HG03280 (cell line): ENCODE measurements at regions not wholly inside any gene's neighbourhood (a gene's known extent, or its start where the extent isn't known, plus 50 kb on each side); places are given as distances from the start of the nearest gene placed in this dataset.
"Not testable (repeated sequence)": the region's sequence is repeated elsewhere in the genome, so short reads cannot be mapped to it uniquely, and the experiment has no call there.

Experiments used
- ATAC-seq: cut with Tn5 transposase; IDR thresholded peaks from one replicate; pipeline ENCODE4 v1.9.1; 2021; ENCODE audit warnings: mild to moderate bottlenecking, moderate library complexity; ENCODE audit not compliant: unreplicated experiment

GRCh38 chr10:62935022-62935421 is 118.9 kb upstream of the EGR2 start:
- ATAC-seq: no peak

- ATAC-seq: no peak
Measured at GRCh38 chr10:62934258-62934657, 118.1 kb upstream of the EGR2 start.

DNA sequence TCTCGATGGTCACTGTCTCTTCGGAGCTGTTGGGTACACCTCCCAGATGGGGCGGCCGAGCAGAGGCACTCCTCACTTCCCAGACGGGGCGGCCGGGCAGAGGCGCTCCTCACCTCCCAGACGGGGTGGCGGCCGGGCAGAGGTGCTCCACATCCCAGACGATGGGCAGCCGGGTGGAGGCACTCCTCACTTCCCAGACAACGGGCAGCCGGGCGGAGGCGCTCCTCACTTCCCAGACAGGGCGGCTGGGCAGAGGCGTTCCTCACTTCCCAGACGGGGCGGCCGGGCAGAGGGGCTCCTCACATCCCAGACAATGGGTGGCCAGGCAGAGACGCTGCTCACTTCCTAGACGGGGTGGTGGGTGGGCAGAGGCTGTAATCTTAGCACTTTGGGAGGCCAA is 112.6 kb upstream of the EGR2 start:
- not testable (repeated sequence) for ATAC-seq

DNA sequence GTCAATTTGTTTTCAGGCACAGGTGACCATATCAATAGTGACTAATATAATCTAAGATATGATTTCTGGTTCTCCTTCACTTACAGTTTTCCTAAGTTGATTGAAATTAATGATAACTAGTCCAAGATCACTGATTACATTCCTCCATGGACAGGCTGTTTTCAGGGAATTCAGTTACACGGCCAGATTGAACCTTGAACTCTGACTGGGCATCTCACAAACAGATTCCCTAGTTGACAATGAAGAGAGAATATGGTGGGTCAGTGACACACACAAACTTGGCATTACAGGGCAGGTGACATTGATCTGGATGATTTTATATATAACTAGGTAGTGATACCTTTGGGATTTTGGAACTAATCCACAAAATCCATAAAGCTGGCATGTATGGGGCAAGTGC is 110.2 kb upstream of the EGR2 start:
- no peak for ATAC-seq

DNA sequence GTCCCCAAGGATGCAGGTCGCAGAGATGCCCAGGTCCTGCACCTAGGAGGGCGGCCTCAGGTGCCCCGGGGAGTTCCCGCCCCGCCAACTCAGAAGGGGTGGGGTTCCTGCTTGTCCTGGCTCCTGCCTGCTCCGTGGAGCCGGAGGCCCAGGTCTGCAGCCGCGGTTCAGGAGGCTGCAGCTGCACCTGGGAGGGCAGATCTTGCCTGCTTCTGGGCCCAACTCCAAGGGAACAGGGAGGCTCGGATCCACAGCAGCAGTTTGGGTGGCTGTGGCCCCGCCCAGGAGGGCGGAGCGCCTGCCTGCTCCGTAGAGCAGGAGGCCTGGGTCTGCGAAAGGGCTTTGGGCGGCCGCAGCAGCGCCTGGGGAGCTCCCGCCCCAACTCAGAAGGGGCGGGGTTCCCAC is 108.2 kb upstream of the EGR2 start:
- peak; percentile 95 for ATAC-seq

GRCh38 chr10:62919776-62920175 is 103.6 kb upstream of the EGR2 start:
- ATAC-seq: no peak

DNA sequence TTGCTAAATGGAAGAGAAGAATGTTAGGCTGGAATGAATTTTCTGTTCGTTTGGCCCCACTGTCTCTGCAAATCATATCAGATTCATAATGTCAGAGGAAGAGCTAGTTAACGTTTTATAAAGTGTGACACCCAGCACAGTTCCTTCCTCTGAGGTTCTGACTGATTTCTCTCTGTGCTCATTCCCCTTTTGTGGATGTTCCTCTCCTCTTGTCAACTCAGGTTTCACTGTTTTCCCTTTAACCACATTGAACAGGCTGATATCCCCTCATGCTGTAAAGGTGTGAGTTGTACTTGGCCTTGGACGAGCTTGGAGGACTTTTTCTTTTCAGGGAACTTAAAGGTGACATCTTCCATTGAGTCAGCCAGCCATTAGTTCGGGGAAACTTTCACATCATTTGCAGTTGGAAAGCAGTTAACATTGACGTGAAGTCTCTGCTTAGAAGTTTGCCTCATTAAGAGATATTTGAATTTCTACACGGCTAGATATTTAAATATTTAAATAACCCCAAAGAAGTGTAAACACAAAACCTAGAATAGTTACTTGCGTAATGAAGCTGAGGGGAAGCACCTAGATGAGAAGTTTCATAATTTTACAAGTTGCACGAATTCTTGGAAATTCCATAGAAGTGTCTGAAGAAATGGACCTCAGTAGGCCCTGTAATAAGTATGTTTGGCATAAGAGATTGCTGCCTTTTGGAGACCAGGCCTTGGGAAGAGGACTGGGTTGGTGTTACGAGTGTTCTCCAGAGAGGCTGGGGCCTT is 101.5 kb upstream of the EGR2 start:
- ATAC-seq: no peak

DNA sequence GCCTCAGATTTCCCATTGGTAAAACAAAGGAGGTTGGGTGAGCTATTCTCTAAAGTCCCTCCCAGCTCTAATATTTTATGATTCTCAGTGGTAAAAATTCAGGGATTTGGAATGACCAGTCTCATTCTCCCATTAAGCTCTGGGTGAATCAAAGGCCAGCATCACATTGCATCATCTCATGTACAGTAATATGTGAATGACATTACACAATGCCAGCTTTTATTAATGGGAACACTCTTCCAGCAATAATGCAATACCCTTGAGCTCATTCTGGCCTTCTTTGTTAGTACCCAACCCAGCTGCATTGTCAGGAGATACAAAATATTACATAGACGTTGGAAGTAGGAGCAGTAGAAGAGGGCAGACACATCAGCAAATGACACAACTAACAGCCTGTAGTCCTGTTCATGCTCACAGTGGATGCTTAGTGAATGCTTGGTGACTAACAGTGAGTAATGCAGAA is 100.0 kb upstream of the EGR2 start:
- ATAC-seq: no peak

DNA sequence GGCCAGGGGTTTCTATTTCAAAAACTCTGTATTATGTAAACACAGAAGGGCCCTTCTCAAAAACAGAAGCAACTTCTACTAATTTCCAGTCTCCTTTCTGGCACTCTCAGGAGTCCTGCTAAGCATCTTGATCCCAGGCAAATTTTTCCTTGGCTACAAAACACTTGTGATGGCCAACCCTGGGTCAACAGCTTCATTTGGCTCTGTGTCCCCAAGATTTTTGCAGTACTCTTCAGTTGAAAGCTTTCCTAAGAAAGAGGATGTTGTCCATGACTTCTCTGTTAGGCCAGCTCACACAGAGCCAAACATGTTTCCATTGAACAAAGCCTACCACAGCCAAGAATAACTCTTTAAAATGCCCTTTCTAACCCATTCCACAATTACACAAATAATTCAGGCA is 99.0 kb upstream of the EGR2 start:
- no peak for ATAC-seq

GRCh38 chr10:62912086-62912485 is 95.9 kb upstream of the EGR2 start:
- ATAC-seq: no peak

GRCh38 chr10:62911210-62911963 is 95.2 kb upstream of the EGR2 start:
- no peak for ATAC-seq

- ATAC-seq: peak; percentile 48
Measured at GRCh38 chr10:62907470-62908212, 91.5 kb upstream of the EGR2 start.

DNA sequence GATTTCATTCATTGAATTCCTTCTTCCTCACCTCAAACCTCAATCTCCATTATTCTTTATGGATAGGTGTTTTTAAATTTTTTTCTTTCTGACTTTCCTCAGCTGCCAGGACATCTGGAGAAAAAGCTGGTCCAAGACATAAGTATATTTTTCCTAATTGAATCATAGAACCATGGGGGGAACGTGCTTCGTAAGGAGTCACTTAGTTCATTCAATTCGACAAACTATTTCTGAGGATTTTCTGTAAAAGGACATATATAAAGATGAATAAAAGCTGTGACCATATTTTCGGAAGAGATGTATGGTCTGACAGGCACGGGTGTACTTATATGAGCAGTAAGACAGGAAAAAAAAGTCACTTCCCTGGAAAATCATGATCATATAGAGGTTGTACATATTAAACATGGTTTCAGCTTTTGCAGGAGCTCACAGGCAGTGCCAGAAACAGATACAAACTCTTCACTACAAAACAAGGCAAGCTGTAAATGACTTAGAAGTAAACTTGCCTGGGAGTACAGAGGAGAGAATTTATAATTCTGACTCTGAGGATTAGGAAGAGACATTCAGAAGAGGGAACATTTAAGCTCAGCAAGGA is 88.2 kb upstream of the EGR2 start:
- no peak for ATAC-seq

GRCh38 chr10:62903828-62904227 is 87.7 kb upstream of the EGR2 start:
- ATAC-seq: no peak

DNA sequence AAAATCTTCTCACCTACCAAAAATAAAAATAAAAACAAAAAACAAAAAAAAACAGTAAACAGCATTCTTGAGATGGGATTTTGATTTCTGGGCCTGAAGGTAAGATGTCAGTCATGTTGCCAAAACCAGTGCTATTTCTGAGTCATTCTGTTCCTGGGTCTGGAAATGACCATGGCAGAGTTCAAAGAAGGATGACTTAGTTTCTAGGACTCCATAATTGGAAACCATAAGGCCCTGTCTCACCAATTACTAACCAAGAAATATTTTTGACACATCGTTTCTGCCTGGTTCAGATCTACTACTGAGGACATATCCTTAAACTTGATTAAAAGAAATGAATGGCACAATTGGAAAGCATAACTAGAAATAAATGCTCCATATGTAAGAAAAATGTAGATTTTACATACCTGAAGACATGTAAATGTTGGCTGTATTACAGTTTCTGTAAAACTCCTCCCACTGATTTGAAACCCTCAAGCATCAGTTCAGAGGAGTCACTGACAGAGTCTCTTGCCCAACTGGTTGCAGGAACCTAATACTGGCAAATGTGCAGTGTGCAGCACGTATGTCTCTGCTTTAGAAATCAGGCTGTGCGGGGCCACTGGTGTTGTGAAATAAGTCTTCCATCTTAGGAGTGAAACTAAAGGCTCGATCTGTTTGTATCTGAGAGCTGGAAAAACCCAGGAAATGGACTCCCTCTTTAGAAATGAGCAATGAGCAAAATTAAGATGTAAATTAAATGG is 84.8 kb upstream of the EGR2 start:
- no peak for ATAC-seq

GRCh38 chr10:62899311-62899710 is 83.1 kb upstream of the EGR2 start:
- no peak for ATAC-seq

DNA sequence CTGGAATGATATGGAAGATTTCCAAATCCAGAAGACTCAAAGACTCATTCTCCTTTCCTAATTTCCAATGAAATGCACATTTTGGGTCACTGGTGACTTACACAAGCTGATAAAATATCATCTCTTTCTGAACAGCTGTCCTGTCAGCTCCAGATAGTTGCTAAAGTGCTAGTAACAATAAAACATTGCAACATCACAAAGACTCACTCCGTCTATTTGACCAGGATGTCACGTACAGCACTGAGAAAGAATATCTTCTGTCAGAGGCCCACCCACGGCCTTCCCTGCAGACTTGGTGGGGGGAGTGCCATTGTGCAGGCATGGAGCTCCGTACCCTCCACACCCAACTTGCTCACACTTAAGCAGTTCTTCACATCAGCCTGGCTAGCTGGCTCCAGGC is 78.9 kb upstream of the EGR2 start:
- ATAC-seq: no peak

- no peak for ATAC-seq
Measured at GRCh38 chr10:62894156-62894555, 78.0 kb upstream of the EGR2 start.

DNA sequence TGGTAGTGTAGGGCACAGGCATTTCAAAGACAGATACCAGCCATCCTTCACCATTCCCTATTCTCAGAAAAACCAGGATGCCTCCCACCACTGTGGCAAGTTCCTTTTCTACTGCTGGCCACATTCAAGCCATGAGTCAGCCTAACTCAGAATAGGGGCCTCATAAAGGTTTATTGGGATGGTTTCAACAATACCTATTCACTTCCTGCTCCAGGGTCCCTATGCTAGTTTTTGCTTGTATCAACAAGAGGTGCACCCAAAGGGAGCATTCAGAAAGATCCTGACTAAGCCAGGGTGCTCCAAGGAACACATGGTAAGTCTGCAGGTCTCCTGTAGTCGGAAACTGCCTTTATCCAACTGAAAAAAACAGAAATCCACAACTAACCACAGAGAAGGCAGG is 76.9 kb upstream of the EGR2 start:
- ATAC-seq: no peak

DNA sequence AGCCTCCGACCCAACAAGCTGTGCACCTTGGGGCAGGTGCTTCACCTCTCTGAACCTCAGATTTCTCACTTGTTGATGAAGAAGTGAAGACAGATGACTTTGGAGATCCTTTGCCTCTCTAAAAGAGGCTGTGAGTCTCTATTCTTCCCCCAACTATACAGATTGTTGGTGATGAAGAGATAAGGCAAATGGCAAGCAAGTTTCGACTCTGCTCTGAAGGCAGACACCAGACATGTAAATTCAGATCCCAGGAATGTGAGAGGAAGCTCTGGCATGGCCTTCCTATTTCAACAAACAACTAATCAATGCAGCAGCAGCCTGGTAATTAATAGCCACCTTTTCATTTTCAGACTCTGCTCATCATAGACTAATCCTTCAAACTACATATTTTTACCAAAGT is 74.2 kb upstream of the EGR2 start:
- ATAC-seq: no peak

DNA sequence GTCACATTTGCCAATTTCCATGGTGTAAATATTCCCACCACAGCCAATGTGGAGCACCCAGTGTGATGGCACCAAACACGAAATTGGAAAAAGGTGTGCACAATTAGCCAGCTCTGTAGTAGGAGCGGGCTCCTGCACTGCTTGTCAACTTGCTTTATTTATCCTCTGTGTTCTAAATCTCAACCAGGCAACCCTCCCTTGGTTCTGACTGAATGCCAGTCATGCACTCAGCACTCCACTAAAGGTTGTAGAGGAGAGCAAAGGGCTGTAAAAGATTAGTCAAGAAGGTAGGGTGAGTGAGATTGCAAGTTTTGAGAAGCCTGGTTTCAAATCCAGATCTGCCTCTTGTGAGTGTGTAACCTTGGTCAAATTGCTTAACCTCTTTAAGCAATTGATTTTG is 71.5 kb upstream of the EGR2 start:
- ATAC-seq: no peak
